SK-N-SH treated with all-trans-retinoic acid at 6 μM for 48 hours (cell line): ENCODE measurements at regions not wholly inside any gene's neighbourhood (a gene's known extent, or its start where the extent isn't known, plus 50 kb on each side); places are given as distances from the start of the nearest gene placed in this dataset.
A peak's percentile ranks its signal among the peaks of the same experiment; 100 is the strongest.

Source experiments
- ATAC-seq: fragments of 200-7000 bp; cut with Tn5 transposase; 3 replicates; pipeline ENCODE4 v1.9.1; 2020; ENCODE audit warnings: mild to moderate bottlenecking, moderate library complexity
- ARNTL ChIP-seq: fragments of 450-650 bp; formaldehyde crosslinking; IDR thresholded peaks from 2 replicates; pipeline ENCODE4 v1.5.0; 2020; ENCODE audit warnings: low read depth, mild to moderate bottlenecking, moderate library complexity, borderline replicate concordance
- BACH2 ChIP-seq: fragments of 250-450 bp; sonication (Bioruptor Pico); IDR thresholded peaks from 2 replicates; pipeline ENCODE4 v1.9.0; 2021; ENCODE audit warnings: mild to moderate bottlenecking, borderline replicate concordance
- CSDC2 ChIP-seq: fragments of 250-450 bp; sonication (Bioruptor Pico); IDR thresholded peaks from 2 replicates; pipeline ENCODE4 v1.5.0; 2020; ENCODE audit warnings: mild to moderate bottlenecking, moderate library complexity
- ESRRG ChIP-seq: fragments of 250-450 bp; sonication (Bioruptor Pico); IDR thresholded peaks from 2 replicates; pipeline ENCODE4 v1.6.1; 2021; ENCODE audit warnings: mild to moderate bottlenecking
- GLIS3 ChIP-seq: fragments of 250-450 bp; sonication (Bioruptor Pico); IDR thresholded peaks from 2 replicates; pipeline ENCODE4 v1.5.0; 2020; ENCODE audit warnings: mild to moderate bottlenecking, moderate library complexity
- ISL1 ChIP-seq: fragments of 250-450 bp; sonication (Bioruptor Pico); IDR thresholded peaks from 2 replicates; pipeline ENCODE4 v2.1.2; 2022; ENCODE audit warnings: mild to moderate bottlenecking, moderate library complexity
- PATZ1 ChIP-seq: fragments of 250-450 bp; sonication (Bioruptor Pico); IDR thresholded peaks from 2 replicates; pipeline ENCODE4 v1.8.0; 2020; ENCODE audit warnings: mild to moderate bottlenecking, moderate library complexity, borderline replicate concordance
- RARB ChIP-seq: fragments of 250-450 bp; sonication (Bioruptor Pico); IDR thresholded peaks from 2 replicates; pipeline ENCODE4 v1.8.0; 2021; ENCODE audit warnings: mild to moderate bottlenecking, moderate library complexity
- SNAI2 ChIP-seq: fragments of 250-450 bp; sonication (Bioruptor Pico); IDR thresholded peaks from 2 replicates; pipeline ENCODE4 v1.5.0; 2020; ENCODE audit warnings: mild to moderate bottlenecking, moderate library complexity
- TOX ChIP-seq: fragments of 250-450 bp; sonication (Bioruptor Pico); IDR thresholded peaks from 2 replicates; pipeline ENCODE4 v1.8.0; 2021; ENCODE audit warnings: mild to moderate bottlenecking, moderate library complexity, borderline replicate concordance
- ZC3H10 ChIP-seq: fragments of 250-450 bp; sonication (Bioruptor Pico); IDR thresholded peaks from 2 replicates; pipeline ENCODE4 v1.5.1; 2021; ENCODE audit warnings: mild to moderate bottlenecking, moderate library complexity
- ZFP3 ChIP-seq: fragments of 250-450 bp; sonication (Bioruptor Pico); IDR thresholded peaks from 2 replicates; pipeline ENCODE4 v1.5.0; 2020; ENCODE audit warnings: mild to moderate bottlenecking, moderate library complexity
- ZFP30 ChIP-seq: fragments of 450-650 bp; formaldehyde crosslinking; IDR thresholded peaks from 2 replicates; pipeline ENCODE4 v1.5.0; 2022; ENCODE audit warnings: mild to moderate bottlenecking, moderate library complexity
- ZNF565 ChIP-seq: fragments of 450-650 bp; formaldehyde crosslinking; conservative IDR thresholded peaks from 2 replicates; pipeline ENCODE4 v1.5.0; 2020; ENCODE audit warnings: low read depth, mild to moderate bottlenecking, moderate library complexity
- ZNF70 ChIP-seq: fragments of 450-650 bp; formaldehyde crosslinking; IDR thresholded peaks from 2 replicates; pipeline ENCODE4 v1.5.0; 2020; ENCODE audit warnings: mild to moderate bottlenecking, moderate library complexity
- TF ChIP-seq, protein P1 (sequence below): fragments of 250-450 bp; sonication (Bioruptor Pico); IDR thresholded peaks from 2 replicates; pipeline ENCODE4 v1.5.1; 2021; ENCODE audit warnings: mild to moderate bottlenecking, moderate library complexity
- TF ChIP-seq, protein P2 (sequence below): fragments of 250-450 bp; sonication (Bioruptor Pico); IDR thresholded peaks from 2 replicates; pipeline ENCODE4 v1.5.0; 2020; ENCODE audit warnings: mild to moderate bottlenecking, moderate library complexity

DNA sequence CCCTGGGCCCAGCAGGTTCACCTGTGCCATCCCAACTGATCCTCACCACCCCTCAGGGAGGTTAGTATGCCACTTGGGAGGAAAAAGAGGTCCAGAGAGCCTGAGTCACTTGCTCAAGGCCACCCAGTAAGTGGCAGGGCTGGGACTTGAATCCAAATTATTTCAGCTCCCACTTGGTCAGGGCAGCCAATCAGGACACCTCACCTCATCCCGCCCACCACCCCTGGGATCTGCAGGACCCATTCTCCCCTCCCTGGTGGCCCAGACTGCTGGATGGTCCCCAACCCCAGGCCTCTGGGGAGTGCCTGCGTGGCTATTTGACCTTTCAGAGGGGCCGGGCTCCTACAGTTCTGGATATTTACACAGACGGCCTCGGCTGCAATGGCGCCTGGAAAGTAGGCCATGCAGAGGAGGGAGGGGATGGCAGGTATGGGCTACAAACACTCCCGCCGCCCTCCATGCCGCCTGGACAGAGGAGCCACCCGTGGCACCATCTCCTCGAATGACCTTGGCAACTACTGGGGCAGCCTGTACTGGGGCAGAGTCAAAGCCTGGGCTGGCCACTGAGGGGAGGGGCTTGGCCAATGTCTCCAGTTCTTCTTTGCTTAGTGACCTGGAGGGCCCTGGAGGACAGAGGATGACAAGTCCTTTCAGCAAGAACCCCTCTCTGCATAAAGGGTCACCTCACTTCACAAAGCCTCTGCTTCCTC, 153.6 kb upstream of the LINGO1 start:
- no peak for ATAC-seq
- TF ChIP-seq BACH2: no peak
- no peak for TF ChIP-seq ESRRG (CRISPR knock-in tag)
- no peak for TF ChIP-seq CSDC2 (CRISPR knock-in tag)
- no peak for TF ChIP-seq ZFP3 (CRISPR knock-in tag)
- TF ChIP-seq SNAI2: no peak
- TF ChIP-seq, protein P1, sequence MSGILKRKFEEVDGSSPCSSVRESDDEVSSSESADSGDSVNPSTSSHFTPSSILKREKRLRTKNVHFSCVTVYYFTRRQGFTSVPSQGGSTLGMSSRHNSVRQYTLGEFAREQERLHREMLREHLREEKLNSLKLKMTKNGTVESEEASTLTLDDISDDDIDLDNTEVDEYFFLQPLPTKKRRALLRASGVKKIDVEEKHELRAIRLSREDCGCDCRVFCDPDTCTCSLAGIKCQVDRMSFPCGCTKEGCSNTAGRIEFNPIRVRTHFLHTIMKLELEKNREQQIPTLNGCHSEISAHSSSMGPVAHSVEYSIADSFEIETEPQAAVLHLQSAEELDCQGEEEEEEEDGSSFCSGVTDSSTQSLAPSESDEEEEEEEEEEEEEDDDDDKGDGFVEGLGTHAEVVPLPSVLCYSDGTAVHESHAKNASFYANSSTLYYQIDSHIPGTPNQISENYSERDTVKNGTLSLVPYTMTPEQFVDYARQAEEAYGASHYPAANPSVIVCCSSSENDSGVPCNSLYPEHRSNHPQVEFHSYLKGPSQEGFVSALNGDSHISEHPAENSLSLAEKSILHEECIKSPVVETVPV (CRISPR knock-in tag): no peak
- no peak for TF ChIP-seq GLIS3 (CRISPR knock-in tag)
- TF ChIP-seq, protein P2, sequence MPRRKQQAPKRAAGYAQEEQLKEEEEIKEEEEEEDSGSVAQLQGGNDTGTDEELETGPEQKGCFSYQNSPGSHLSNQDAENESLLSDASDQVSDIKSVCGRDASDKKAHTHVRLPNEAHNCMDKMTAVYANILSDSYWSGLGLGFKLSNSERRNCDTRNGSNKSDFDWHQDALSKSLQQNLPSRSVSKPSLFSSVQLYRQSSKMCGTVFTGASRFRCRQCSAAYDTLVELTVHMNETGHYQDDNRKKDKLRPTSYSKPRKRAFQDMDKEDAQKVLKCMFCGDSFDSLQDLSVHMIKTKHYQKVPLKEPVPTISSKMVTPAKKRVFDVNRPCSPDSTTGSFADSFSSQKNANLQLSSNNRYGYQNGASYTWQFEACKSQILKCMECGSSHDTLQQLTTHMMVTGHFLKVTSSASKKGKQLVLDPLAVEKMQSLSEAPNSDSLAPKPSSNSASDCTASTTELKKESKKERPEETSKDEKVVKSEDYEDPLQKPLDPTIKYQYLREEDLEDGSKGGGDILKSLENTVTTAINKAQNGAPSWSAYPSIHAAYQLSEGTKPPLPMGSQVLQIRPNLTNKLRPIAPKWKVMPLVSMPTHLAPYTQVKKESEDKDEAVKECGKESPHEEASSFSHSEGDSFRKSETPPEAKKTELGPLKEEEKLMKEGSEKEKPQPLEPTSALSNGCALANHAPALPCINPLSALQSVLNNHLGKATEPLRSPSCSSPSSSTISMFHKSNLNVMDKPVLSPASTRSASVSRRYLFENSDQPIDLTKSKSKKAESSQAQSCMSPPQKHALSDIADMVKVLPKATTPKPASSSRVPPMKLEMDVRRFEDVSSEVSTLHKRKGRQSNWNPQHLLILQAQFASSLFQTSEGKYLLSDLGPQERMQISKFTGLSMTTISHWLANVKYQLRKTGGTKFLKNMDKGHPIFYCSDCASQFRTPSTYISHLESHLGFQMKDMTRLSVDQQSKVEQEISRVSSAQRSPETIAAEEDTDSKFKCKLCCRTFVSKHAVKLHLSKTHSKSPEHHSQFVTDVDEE (CRISPR knock-in tag): no peak
- no peak for TF ChIP-seq ZNF565 (CRISPR knock-in tag)

GRCh38 chr15:77784361-77785292, 151.9 kb upstream of the LINGO1 start:
- TF ChIP-seq ZFP30 (CRISPR knock-in tag) (no peak), TOX (CRISPR knock-in tag) (no peak), BACH2 (no peak), ARNTL (no peak), ESRRG (CRISPR knock-in tag) (no peak), ZNF70 (CRISPR knock-in tag) (no peak), SNAI2 (no peak)
- TF ChIP-seq, protein P2 (CRISPR knock-in tag): no peak
- TF ChIP-seq, protein P1 (CRISPR knock-in tag): no peak
- ATAC-seq: peak; percentile 64; the same call in 2 of the 3 replicates

GRCh38 chr15:77783636-77784035, 150.9 kb upstream of the LINGO1 start:
- no peak for TF ChIP-seq RARB (CRISPR knock-in tag)
- no peak for TF ChIP-seq ZC3H10 (CRISPR knock-in tag)
- TF ChIP-seq ZFP30 (CRISPR knock-in tag): no peak
- TF ChIP-seq ISL1 (CRISPR knock-in tag): no peak
- TF ChIP-seq ESRRG (CRISPR knock-in tag): no peak
- no peak for TF ChIP-seq ARNTL
- no peak for TF ChIP-seq PATZ1 (CRISPR knock-in tag)
- no peak for TF ChIP-seq ZFP3 (CRISPR knock-in tag)
- no peak for ATAC-seq
